ENCODE measurements at regions not wholly inside any gene's neighbourhood (a gene's known extent, or its start where the extent isn't known, plus 50 kb on each side); places are given as distances from the start of the nearest gene placed in this dataset.

GRCh38 chr22:47463220-47463619, 700.8 kb downstream of the TBC1D22A start:
- DNase-seq (ENCODE audit: low read depth in 3 of 3) = no peak

- no peak for DNase-seq (ENCODE audit: low read depth in 3 of 3)
These were observed 698.4 kb downstream of the TBC1D22A start for GRCh38 chr22:47460861-47461260.

DNA sequence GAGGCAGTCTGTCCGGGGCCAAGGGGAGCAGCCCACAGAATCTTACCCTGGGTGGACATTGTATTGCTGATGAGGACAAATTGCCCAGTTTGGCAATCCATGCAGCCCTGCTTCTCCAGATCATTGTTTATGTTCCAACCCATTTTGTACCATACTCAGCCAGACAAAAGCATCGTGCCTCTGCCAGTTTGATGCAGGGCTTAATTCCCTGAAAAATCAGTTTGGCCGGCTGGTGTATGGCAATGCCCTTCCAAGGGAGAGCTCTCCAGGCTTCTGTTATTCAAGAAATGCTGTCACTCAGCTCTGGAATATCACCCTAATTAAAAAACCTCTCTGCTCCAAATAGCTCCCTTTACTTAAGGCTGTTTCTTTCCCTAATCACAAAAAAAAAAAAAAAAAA, 697.7 kb downstream of the TBC1D22A start:
- no peak for DNase-seq (ENCODE audit: low read depth in 3 of 3)

GRCh38 chr22:47458348-47458747, 695.9 kb downstream of the TBC1D22A start:
- no peak for DNase-seq (ENCODE audit: low read depth in 3 of 3)

- no peak for DNase-seq (ENCODE audit: low read depth in 3 of 3)
These were observed 695.3 kb downstream of the TBC1D22A start for GRCh38 chr22:47457509-47458300.

- no peak for DNase-seq (ENCODE audit: low read depth in 3 of 3)
These were observed 694.6 kb downstream of the TBC1D22A start for GRCh38 chr22:47457021-47457420.

GRCh38 chr22:47456031-47456430, 693.6 kb downstream of the TBC1D22A start:
- DNase-seq (ENCODE audit: low read depth in 3 of 3) = no peak

DNA sequence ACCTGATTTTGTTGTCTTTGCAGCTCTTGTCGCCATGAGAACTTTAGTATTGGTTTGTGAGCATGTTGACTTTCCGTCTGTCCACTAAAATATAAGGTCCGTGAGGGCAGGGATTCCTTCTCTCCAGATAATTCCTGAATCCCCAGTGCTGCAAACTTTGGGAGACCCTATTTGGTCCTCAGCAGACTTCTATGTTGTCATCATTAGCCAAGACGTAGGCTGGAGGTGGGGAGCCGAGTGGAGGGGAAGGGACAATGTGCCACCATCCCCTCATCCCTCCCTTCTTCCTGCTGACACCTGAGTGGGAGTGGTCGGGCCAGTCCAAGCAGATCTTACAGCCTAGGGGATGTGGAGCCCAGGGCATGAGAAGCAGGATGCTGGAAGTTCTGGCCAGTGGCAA, 690.6 kb downstream of the TBC1D22A start:
- no peak for DNase-seq (ENCODE audit: low read depth in 3 of 3)

- no peak for DNase-seq (ENCODE audit: low read depth in 3 of 3)
These were observed 689.7 kb downstream of the TBC1D22A start for GRCh38 chr22:47452184-47452583.

- DNase-seq (ENCODE audit: low read depth in 3 of 3) = no peak
These were observed 688.5 kb downstream of the TBC1D22A start for GRCh38 chr22:47450876-47451475.

- no peak for DNase-seq (ENCODE audit: low read depth in 3 of 3)
These were observed 687.2 kb downstream of the TBC1D22A start for GRCh38 chr22:47449508-47450270.

- DNase-seq (ENCODE audit: low read depth in 3 of 3) = no peak
These were observed 686.1 kb downstream of the TBC1D22A start for GRCh38 chr22:47448231-47449223.

- no peak for DNase-seq (ENCODE audit: low read depth in 3 of 3)
These were observed 684.7 kb downstream of the TBC1D22A start for GRCh38 chr22:47446821-47447810.

DNA sequence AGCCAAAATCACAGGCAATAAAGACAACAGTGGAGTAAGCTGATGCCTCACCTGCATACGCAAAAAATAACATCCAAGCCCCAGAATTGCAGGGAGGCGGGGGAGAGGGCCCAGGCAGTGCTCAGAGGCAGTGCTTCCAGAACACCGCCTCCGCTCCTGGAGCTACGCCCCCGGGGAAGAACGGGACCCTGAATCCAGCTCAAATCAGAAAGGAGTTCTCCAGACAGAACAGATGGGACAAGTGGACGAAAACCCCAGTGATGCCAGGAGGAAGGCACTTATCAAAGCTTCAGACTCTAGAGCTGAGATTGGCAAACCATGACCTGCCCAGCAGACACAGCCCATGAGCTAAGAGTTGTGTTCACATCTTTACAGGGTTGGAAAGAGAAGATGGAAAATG, 683.9 kb downstream of the TBC1D22A start:
- no peak for DNase-seq (ENCODE audit: low read depth in 3 of 3)

- no peak for DNase-seq (ENCODE audit: low read depth in 3 of 3)
These were observed 683.4 kb downstream of the TBC1D22A start for GRCh38 chr22:47445716-47446290.

DNA sequence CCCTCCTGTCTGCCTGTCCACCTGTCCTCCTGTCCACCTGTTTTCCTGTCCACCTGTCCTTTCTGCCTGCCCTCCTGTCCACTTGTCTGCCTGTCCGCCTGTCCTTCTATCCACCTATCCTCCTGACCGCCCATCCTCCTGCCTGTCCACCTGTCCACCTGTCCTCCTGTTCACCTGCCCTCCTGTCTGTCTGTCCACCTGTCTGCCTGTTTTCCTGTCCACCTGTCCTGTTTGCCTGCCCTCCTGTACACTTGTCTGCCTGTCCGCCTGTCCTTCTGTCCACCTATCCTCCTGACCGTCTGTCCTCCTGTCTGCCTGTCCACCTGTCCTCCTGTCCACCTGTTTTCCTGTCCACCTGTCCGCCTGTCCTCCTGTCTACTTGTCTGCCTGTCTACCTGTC, 682.8 kb downstream of the TBC1D22A start:
- no peak for DNase-seq (ENCODE audit: low read depth in 3 of 3)

DNA sequence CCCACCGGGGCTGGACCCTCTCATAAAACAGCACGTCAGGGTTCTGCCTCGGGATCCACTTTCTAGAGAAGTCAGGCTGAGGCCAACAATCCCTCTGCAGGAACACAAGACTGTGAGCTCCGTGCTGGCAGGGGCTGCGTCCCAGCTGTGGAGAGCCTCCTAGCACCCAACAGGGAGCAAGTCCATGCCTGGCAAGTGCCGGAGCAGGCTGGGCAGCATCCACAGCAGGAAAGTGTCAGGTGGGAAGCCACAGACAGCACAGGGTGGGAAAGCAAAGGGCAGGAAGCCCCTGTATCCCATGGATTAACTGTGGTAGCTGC, 682.3 kb downstream of the TBC1D22A start:
- no peak for DNase-seq (ENCODE audit: low read depth in 3 of 3)

- no peak for DNase-seq (ENCODE audit: low read depth in 3 of 3)
These were observed 681.6 kb downstream of the TBC1D22A start for GRCh38 chr22:47443836-47444745.

GRCh38 chr22:47442821-47443220, 680.4 kb downstream of the TBC1D22A start:
- no peak for DNase-seq (ENCODE audit: low read depth in 3 of 3)
